Stimulated activated CD4-positive, alpha-beta T cell treated with anti-CD3 and anti-CD28 coated beads, Interleukin-1b, Interleukin-23, amount 100 ng/mL, for 4 hours (primary cell): ENCODE measurements at regions not wholly inside any gene's neighbourhood (a gene's known extent, or its start where the extent isn't known, plus 50 kb on each side); places are given as distances from the start of the nearest gene placed in this dataset.
"Not testable (repeated sequence)": the region's sequence is repeated elsewhere in the genome, so short reads cannot be mapped to it uniquely, and the experiment has no call there.

Experiments
- DNase-seq, 2 donors: peaks; one replicate each; pipeline ENCODE4 v3.0.0-alpha.2; 2020; ENCODE audit warnings: low read depth in 2 of 2

DNA sequence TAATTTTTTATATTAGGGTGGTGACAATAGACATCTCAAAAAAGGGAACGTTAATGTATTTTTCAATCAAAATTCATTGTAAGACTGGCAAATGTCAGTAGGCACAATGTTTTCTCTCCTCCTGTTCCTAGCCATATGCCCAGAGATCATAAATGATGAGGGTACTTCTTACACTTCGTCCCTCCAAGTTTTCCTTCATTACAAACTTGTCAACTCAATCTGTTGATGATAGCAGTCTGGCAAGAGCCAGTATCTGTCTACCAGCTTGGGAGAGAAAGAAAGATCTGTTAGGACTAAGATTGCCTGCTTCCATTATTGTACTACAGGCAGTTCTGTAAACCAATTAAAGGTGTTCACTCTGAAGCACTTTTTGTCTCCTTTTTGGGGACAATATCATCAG is 130.9 kb upstream of the DAAM1 start:
- DNase-seq, result no peak

DNA sequence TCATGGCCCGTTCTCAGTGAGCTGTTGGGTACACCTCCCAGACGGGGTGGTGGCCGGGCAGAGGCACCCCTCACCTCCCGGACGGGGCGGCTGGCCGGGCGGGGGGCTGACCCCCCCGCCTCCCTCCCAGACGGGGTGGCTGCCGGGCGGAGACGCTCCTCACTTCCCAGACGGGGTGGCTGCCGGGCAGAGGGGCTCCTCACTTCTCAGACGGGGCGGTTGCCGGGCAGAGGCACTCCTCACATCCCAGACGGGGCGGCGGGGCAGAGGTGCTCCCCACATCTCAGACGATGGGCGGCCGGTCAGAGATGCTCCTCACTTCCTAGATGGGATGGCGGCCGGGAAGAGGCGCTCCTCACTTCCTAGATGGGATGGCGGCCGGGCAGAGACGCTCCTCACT is 129.7 kb upstream of the DAAM1 start:
- DNase-seq, result not testable (repeated sequence)

DNA sequence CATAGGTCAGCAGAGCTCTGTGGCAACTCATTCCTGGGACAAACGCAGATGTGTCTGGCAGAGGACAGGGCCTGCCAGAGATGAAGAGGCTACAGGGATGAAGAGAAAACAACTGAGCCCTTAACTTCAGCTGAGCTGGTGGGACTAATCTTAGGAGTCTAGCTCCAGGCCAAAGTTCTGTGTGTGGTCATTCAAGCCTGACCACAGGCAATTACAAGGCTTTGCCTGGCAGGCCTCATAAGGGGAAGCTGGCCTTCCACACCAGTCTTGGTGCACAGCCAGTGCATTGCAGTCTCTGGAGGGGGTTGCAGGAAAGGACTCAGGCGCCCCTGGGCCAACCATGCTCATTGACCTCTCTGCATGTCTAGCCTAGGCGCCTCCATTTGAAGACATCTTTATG is 127.6 kb upstream of the DAAM1 start:
- no peak for DNase-seq

DNA sequence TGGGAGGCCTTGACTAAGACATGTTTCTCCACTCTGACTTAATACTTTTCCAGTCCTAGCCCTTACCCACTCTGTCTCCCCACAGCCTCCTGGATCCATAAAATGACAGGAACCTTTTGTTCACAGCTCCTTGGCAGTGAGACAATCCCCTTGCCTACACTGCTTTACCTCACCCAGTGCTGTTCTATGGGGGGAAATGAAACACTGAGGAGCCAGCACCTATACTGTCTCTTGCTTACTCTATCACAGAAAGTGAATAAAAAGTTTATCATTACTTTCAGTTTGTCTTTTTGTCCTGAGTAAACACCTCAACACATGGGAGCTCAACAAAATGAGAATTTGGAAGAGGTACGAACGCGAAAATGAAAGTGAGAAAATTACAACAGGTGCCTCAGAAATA is 127.2 kb upstream of the DAAM1 start:
- no peak for DNase-seq

DNA sequence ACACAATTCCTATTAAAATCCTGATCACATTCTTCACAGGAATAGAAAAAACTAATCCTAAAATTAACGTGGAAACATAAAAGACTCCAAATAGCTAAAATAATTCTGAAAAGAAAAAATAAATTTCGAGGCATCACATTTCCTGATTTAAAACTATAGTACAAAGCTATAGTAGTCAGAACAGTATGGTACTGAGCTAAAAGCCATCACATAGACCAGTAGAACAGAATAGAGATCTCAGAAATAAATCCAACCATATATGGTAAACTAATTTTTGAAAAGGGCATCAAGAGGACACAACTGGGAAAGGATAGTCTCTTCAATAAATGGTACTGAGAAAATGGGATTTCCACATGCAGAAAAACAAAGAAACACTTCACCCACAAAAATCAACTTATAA is 125.2 kb upstream of the DAAM1 start:
- DNase-seq, result no peak

DNA sequence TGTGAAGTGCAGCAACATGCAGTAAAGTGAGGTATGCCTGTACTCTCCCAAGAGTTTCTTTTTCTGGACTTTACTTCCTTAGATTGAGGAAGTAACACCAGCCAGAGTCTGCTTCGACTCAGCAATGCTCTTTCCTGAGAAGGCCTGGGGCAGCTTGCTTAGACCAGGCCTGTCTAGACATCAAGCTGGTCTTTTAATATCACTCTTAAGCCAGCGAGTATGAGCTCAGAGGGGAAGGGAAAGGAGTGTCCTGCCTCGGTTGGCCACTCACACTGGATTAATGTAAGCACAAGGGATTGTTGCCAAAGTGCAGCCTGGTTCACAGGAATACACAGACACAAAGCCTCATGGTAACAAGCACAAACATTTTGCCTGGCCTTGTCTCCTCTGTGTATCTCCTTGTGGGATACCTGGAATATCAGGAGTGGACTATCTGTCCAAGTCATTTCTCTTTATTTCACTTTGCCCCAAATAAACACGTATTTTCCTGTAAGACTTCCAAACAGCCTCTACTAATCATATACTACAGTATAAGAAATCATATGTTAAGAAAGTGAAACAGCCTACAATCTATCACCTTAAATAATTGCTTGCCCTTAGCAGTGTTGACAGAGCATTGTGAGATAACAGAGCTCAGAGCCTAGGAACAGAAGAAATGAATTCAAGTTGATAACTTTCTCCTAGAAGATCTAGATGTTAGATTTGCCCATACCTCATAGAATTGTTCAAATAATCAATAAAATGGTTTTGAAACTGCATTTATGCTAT is 121.2 kb upstream of the DAAM1 start:
- no peak for DNase-seq

DNA sequence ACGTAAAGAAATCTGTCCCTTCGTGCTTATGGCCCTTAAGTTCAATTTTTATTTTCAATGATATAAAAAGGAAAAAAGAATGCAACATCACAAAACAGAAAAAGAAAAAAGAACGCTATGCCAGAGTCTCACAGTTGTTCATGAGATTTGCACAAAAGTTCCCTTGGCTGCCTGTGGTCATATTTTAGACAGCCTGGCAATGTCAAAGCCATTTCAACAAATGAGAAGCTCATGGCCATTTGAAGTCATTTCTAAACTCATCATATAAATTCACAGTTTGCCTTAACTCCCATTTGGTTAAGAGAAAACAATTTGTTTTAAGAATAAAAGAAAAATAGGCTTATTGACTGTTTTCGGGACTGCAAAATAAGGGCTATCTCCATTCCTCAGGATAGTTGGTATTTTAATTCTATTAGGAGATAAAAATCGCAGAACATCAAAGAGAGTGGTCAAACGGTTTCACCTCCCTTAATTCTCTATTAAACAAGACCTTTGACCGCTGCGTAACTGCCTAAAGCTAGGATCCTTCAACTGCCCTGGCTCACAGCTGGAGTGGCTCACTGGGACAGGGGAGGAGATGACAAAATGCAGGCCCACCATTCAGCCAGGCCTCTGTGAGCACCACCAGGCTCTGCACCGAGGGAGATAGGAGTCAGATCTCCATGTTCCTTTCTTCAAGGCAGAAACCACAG is 119.2 kb upstream of the DAAM1 start:
- DNase-seq, result no peak

DNA sequence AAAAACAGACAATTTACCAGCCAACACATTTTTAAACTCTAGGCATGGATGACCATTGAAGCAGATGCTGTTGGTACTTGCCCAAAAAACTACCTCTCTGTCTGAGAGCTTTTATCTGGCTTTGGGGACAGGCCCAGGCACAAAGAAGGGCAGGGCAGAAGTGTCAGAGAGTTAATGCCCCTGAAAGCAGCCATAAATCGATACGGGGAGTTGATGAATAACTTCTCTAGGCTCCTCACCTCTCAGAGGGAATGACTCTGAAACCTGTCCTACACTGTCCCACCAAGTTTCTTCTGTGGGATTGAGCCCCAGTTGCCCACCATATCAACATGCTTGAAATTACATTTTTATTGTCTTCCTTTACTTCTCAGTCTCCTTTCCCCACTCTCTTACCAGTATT is 113.0 kb upstream of the DAAM1 start:
- DNase-seq, result no peak

DNA sequence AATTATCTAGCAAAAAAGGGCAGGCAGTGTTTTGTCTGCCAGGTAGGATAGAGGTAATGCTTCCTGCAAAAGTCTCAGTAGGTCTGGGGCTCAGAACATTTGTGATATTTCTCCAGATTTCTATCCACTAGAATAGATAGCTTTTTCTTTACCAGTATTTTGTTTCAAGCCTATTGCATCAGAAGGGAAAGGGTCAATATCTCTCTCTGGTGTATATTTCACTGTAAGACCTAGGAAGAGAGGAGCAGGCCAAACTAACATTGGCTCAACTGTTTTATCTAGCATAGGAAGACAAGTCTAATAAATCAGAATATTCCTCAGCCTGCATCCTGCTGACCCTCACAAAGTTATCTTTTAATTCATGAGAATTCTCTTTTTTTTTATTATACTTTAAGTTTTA is 106.7 kb upstream of the DAAM1 start:
- DNase-seq, result no peak

DNA sequence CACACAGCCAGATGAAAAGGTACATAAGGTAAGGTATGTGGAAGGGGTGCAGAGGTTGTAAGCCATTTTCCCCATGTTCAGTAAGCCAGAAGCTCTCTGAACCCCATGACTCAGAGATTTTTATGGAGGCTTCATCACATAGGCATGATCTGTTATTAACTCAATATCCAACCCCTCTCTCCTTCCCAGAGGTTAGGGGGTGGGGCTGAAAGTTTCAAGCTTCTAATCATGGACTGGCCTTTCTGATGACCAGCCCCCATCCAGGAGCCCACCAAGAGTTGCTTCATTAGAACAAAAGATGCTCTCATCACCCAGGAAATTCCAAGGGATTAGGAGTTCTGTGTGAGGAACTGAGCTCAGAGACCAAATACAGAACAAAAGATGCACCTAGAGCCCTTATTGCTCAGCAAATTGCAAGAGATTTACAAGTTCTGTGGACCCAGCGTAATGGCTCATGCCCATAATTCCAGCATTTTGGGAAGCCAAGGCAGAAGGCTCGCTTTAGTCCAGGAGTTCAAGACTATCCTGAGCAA is 103.2 kb upstream of the DAAM1 start:
- no peak for DNase-seq

DNA sequence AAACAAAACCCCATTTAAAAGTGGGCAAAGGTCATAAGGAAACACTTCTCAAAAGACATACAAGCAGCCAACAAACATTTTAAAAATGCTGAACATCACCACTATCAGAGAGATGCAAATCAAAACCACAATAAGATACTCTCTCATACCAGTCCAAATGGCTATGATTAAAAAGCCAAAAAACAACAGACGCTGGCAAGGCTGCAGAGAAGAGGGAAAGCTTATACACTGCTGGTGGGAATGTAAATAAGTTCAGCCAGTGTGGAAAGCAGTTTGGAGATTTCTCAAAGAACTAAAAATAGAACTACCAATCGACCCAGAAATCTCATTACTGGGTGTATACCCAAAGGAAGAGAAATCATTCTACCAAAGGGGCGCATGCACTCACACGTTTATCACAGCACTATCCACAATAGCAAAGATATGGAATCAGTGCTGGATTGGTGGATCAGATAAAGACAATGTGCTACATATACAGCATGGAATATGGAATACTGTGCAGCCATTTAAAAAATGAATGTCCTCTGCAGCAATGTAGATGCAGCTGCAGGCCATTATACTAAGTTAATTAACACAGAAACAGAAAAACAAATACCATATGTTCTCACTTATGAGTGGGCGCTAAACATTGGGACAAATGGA is 102.1 kb upstream of the DAAM1 start:
- DNase-seq, result no peak

DNA sequence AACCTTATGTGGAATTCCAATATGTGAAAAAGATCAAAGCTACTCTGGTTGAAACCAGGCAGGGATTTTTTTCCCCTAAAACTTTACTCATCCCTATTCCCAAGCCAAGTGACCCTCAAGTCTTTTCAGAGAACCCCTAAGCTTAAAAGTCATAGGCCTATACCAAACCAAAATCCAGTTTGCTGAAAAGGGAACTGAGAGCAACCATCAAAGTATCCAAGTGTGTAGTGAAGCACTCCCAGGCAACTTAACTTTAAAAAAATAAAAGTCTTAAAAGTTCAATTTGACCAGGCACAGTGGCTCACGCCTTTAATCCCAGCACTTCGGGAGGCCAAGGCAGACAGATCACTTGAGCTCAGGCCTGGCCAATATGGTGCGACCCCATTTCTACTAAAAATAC is 101.2 kb upstream of the DAAM1 start:
- no peak for DNase-seq

DNA sequence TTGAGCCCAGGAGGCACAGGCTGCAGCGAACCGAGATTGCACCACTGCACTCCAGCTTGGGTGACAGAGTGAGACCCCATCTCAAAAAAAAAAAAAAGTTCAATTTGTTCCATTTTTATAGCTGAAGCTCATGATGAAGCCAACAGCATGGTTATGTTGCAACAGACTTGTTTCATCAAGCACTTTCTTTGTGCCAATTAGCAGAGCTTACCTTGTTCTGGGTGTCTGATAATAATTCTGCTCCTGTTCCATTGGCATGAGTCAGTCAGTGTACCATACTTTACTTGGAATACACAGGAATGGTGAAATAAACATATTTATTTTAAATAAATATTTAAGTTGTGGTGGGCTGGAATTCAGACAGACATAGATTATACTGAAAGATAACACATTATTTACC is 100.8 kb upstream of the DAAM1 start:
- no peak for DNase-seq

DNA sequence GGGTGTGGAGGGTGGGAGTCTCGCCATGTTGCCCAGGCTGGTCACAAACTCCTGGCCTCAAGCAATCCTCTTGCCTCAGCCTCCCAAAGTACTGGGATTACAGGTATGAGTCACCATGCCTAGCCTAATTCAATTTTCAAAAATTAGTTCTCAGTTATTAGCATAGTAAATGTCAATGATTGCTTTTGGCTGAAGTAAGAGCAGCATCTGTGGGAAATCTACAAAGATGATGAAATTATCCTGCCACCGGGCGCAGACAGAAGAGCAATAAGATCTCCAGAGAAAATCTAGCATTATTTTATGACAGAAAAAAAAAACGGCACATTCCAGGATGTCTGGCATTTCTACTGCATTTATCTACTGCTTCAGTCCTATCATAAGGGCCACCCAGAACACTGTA is 97.9 kb upstream of the DAAM1 start:
- no peak for DNase-seq

DNA sequence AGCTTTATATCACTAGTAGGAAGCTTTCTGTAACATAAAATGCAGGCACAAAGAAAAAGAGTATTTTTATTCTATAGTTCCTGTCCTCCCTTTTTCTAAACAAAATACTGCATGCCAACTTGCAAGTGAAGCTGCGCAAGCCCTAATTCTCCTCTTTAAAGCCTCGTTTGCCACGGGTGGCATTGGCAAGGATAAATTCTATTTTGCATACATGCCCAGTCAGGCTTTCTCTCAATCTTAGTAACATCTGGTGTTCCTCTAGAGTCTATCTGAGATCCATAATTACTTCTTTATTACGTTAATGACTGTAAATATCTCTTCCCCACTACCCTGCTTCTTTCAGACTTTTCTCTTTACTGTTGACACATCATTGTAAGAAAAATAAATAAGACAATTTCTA is 97.1 kb upstream of the DAAM1 start:
- DNase-seq, result no peak

DNA sequence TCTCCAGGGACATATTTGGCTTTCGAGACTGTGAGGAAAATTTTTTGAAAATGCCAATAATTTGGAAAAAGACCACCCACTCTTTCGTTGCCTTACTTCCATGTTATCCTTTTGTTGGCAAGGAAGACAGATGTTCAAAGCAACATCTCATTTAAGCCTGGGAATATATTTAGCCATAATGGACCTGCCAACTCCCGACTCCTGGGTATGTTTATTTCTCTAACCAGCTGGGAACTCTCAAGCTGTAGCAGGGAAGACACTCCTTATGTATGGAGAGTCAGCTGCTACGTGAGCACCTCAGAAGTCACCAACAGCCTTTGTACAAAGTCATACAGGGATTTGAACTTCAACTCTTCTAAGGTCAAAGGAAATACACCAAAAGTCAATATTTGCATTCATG is 96.5 kb upstream of the DAAM1 start:
- no peak for DNase-seq

DNA sequence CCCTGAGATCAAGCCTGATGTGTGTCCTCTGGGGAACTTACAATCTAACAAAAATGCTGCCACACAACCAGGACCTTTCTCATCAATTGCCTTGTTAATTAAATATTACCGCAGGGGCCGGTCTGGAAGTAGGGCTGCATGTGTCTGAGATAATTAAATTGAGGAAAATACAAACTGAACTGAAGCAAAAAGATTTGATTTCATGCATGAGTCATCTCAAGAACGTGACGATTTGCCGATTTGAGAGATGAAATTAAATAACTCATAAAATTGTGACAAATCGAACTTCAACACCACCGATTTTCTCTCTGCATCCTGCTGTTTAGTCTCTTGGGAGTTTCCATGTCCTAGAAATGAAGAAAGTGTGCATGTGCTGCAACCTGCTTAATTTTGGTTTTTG is 94.6 kb upstream of the DAAM1 start:
- no peak for DNase-seq

DNA sequence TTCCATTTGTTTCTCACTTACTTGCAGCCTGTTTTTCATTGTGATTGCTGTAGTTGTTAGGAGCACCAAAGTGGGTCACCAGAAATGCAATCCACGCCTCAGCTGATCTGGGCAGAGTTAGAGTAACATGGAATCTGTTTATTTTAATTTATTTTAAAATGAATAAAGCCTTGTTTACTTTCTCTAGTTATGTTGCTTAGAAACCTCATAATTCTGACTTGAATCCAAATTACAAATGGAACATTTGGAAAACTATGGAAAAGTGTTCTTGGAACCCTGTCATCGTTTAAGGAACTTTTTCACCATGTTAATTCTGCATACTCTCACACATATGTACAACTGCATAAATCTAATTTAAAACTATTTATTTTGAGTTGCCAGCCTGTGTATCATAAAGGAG is 92.2 kb upstream of the DAAM1 start:
- DNase-seq, result no peak

DNA sequence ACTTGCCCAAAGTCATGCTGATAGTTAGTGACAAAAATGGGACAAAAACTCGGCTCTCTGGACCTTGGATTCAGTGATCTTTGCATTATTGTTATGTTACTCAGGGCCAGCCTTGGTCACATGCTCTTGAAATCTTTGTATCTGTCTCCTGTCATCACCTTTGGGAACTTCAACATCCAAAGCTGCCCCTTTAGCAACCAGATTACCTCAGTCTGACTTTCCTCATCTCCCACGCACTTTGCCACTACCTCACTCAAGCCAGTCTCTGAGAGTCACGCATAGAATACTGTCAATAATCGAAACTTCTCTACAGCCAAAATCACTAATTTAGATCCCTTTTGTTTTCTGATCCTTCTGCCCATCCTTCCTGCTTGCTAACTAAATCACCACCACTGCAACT is 90.8 kb upstream of the DAAM1 start:
- DNase-seq, result no peak

DNA sequence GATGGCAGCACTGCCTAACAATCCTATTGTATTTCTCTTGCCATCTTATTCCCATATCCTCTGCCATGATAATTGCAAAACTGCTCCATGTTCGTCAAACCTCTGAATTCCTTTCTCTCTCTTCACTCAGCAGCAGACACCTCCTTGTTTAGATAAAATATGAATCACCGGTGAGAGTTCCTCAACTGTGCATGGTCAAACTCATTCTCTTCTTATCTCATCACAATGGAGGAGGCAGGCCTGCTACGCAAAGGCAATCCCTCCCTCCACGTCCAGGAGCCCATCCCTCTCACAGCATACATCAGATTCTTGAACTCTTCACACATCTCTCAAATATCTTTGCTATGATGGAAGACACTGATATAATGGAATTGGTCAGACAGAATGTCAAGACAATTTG is 90.1 kb upstream of the DAAM1 start:
- DNase-seq, result no peak

DNA sequence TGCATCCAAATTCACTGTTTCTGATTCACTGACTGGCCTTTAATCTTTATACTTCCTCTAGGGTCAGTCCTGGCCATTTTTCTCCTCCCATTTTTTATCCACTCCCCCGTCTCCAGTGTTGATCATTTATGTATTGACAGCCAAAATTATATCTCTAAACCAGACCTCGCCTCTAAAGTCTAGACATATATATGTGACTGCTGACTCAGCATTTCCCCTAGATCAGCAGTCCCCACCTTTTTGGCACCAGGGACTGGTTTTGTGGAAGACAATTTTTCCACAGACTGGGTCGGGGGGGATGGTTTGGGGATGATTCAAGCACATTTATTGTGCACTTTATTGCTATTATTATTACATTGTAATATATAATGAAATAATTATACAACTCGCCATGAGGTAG is 88.3 kb upstream of the DAAM1 start:
- DNase-seq, result no peak

DNA sequence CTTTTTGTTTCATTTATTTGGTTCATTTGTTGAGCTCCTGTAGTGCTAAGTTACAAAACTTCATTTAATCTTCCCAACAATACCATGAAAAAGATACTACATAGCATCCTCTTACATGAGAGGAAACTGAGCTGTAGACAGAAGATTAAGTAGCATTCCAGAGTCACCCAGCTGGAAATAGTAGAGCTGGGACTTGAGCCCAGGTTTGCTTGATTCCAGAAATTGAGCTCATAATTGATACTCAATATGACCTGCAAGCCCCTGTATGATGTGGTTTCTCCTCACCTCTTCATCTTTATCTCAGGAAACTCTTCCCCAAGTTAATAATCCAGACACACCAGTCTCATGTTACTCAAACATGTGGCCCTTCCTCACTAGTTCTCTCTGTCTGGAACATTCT is 87.0 kb upstream of the DAAM1 start:
- DNase-seq, result no peak

DNA sequence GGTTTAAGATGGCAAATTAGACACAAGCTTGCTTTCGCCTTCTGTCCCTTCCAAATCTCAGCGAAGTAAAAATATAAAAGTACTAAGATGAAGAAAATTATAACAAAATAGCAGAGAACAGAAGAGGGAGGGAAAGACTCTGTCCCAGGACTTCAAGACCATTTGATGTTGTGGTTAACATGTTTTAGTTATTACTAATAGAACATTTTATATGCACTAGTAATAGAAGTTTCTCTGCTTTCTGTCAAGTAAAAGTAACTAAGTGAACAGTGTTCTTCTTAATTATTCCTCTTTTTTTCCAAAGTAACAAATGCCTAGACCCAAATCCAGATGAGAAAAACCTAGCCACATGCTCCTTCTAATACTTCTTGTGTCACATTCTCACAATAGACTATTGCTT is 85.1 kb upstream of the DAAM1 start:
- DNase-seq, result no peak
